Neural crest cell (in vitro differentiated cells): ENCODE measurements at regions not wholly inside any gene's neighbourhood (a gene's known extent, or its start where the extent isn't known, plus 50 kb on each side); places are given as distances from the start of the nearest gene placed in this dataset.

Experiments
- DNase-seq: peaks from one replicate; pipeline ENCODE4 v3.0.0; 2021; ENCODE audit warnings: low read depth, mixed read lengths, low spot score
- H3K27ac Mint-ChIP-seq: one replicate; pipeline ENCODE4 v1.8.0; 2021; ENCODE audit warnings: mild to moderate bottlenecking, mixed read lengths; ENCODE audit not compliant: unreplicated experiment
- H3K27me3 Mint-ChIP-seq: 2 replicates; pipeline ENCODE4 v1.8.0; 2021; ENCODE audit warnings: low read depth, mild to moderate bottlenecking, mixed read lengths
- H3K36me3 Mint-ChIP-seq: 2 replicates; pipeline ENCODE4 v1.8.0; 2021; ENCODE audit warnings: low read depth, mild to moderate bottlenecking, mixed read lengths
- H3K4me1 Mint-ChIP-seq: 2 replicates; pipeline ENCODE4 v1.8.0; 2021; ENCODE audit warnings: mixed read lengths
- H3K4me3 Mint-ChIP-seq: one replicate; pipeline ENCODE4 v1.8.0; 2021; ENCODE audit warnings: mild to moderate bottlenecking, mixed read lengths
- H3K9me3 Mint-ChIP-seq: 2 replicates; pipeline ENCODE4 v1.8.0; 2021; ENCODE audit warnings: mixed read lengths
- CTCF ChIP-seq: fragments of 200-600 bp; sonication (generic); conservative IDR thresholded peaks from 2 replicates; pipeline ENCODE4 v1.5.0; 2021; ENCODE audit warnings: antibody characterized with exemption, mild to moderate bottlenecking

- Mint-ChIP-seq H3K4me1 (no peaks in the 10 kb centered on the region), H3K9me3 (no peaks in the 10 kb centered on the region), H3K36me3 (no peaks in the 10 kb centered on the region), H3K27me3 (peaks cover 40% of the 10 kb centered on the region), H3K27ac (no peak overlapping the region), H3K4me3 (no peak overlapping the region)
- DNase-seq: no peak
- TF ChIP-seq CTCF: no peak
Measured at GRCh38 chr4:173747537-173748257, 217.7 kb upstream of the HAND2 start.

- H3K27ac Mint-ChIP-seq: no peak overlapping the region
- TF ChIP-seq CTCF: no peak
- DNase-seq: no peak
- H3K27me3 Mint-ChIP-seq: peaks cover 35% of the 10 kb centered on the region
- no peaks in the 10 kb centered on the region for H3K9me3 Mint-ChIP-seq
- H3K36me3 Mint-ChIP-seq: no peaks in the 10 kb centered on the region
- H3K4me3 Mint-ChIP-seq: no peak overlapping the region
- H3K4me1 Mint-ChIP-seq: no peaks in the 10 kb centered on the region
Measured at GRCh38 chr4:173746424-173746823, 216.4 kb upstream of the HAND2 start.

DNA sequence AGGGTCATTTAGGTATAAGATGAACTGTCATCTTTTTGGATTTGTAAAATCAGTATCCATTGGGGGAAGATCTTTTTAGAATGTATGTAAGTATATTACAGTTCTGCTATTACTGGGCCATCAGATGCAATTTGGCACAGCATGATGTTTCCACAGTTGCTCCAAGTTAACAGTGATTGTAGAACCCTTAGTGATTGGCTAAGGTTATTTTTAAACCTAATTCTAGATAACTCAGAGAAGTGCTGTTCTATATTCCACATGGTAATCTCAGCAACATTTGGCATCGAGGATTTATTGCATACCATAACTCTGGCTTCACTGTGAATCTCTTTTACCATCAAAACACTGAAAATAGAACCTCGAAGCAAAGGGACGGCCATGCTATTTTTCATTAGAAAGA, 215.7 kb upstream of the HAND2 start:
- H3K4me3 Mint-ChIP-seq: no peak overlapping the region
- no peak for DNase-seq
- peaks cover 30% of the 10 kb centered on the region for H3K27me3 Mint-ChIP-seq
- H3K27ac Mint-ChIP-seq: no peak overlapping the region
- no peaks in the 10 kb centered on the region for H3K9me3 Mint-ChIP-seq
- no peak for TF ChIP-seq CTCF
- H3K4me1 Mint-ChIP-seq: no peaks in the 10 kb centered on the region
- H3K36me3 Mint-ChIP-seq: no peaks in the 10 kb centered on the region

DNA sequence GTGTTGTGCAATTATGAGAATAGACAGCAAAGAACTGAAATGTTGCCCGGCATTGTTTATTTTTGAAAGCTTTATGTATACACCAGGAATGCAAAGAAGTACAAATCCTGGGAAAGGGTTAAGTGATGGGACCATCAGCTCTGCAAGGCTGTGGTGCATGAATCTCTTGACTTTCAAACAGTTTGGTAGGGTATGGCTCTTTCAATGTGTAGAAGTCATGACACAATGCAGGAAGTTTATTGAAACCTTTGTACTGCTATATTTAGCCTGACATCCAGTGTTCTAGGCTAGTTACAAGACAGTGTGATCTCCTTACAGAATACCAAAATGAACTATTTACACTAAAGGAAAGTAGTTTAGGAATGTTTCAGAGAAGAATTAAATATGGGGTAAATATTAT, 206.8 kb upstream of the HAND2 start:
- Mint-ChIP-seq H3K27me3 (peaks cover 14% of the 10 kb centered on the region), H3K4me3 (no peak overlapping the region), H3K4me1 (no peaks in the 10 kb centered on the region), H3K9me3 (no peaks in the 10 kb centered on the region), H3K36me3 (no peaks in the 10 kb centered on the region), H3K27ac (no peak overlapping the region)
- no peak for TF ChIP-seq CTCF
- no peak for DNase-seq

- no peak for DNase-seq
- no peak for TF ChIP-seq CTCF
- no peaks in the 10 kb centered on the region for H3K36me3 Mint-ChIP-seq
- no peaks in the 10 kb centered on the region for H3K4me1 Mint-ChIP-seq
- H3K27me3 Mint-ChIP-seq: peaks cover 14% of the 10 kb centered on the region
- H3K27ac Mint-ChIP-seq: no peak overlapping the region
- no peak overlapping the region for H3K4me3 Mint-ChIP-seq
- no peaks in the 10 kb centered on the region for H3K9me3 Mint-ChIP-seq
Measured at GRCh38 chr4:173735585-173735984, 205.6 kb upstream of the HAND2 start.
